ENCODE measurements at regions not wholly inside any gene's neighbourhood (a gene's known extent, or its start where the extent isn't known, plus 50 kb on each side); places are given as distances from the start of the nearest gene placed in this dataset.

DNA sequence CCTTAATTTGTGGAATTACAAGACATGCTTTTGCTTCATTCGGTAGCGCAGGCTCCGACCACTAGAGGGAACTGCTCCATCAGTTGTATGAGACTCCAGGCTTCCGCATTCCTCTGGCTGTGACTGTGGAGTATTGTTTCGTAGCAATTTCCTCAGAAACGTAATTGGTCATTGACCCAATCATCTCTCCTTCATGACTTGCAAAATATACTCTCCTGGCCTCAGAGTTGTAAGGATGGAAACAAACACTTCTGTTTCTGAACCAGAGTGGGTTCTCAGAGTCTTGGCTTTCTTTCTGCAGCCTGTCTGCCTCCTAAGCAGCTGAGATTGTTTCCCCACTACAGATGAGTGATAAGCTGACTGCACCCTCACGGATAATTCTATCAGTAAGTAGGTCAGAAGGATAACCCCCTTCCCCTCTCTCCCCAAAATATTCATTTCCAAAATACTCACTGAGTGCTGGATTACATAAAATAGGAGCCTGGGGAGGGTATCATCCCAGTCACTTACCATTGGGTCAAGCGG lies 146.8 kb upstream of the ZC3H12C start:
- Histone ChIP-seq H3K36me3 (ENCODE audit: control insufficient read depth in 2 of 2, extremely low read depth in 1 of 2, insufficient read depth in 2 of 2, low read length in 2 of 2) (no peaks in the 10 kb centered on the region), H3K4me1 (ENCODE audit: control insufficient read depth, extremely low read depth, insufficient read depth, low read length) (peaks cover 4% of the 10 kb centered on the region), H3K27me3 (ENCODE audit: control insufficient read depth, extremely low read depth, insufficient read depth, low read length) (no peaks in the 10 kb centered on the region), H4K20me1 (ENCODE audit: control insufficient read depth, extremely low read depth, insufficient read depth, low read length) (no peaks in the 10 kb centered on the region), H3K9me3 (ENCODE audit: control insufficient read depth, low read depth, low read length) (no peaks in the 10 kb centered on the region), H3K4me2 (ENCODE audit: control insufficient read depth, extremely low read depth, insufficient read depth, low read depth, low read length) (peak overlapping the region; percentile 64), H2AFZ (ENCODE audit: control insufficient read depth, low read length) (peak overlapping the region; percentile 78), H3K4me3 (ENCODE audit: control insufficient read depth in 2 of 3, extremely low read depth in 1 of 3, insufficient read depth in 2 of 3, low read depth in 1 of 3, low read length in 3 of 3) (peak overlapping the region in 1 of 3 experiments; percentile 41), H3K9ac (ENCODE audit: control insufficient read depth, extremely low read depth, insufficient read depth, low read length) (peak overlapping the region; percentile 59), H3K27ac (ENCODE audit: control insufficient read depth, insufficient read depth, low read length) (peak overlapping the region; percentile 87), H3K9me1 (ENCODE audit: control insufficient read depth, extremely low read depth, insufficient read depth, low read length) (no peaks in the 10 kb centered on the region), H3K79me2 (ENCODE audit: control insufficient read depth, insufficient read depth, low read length) (no peaks in the 10 kb centered on the region)
- DNase-seq (ENCODE audit: low read depth, low spot score) (peak; percentile 38), FAIRE-seq (peak; percentile 97)
- dilution Hi-C loops (cut with MboI; ENCODE audit: extremely low pct_ligation_motif_present, low sequenced_read_pairs) = no loop called here
- TF ChIP-seq EZH2 (IDR thresholded peaks at IDR 0.05; ENCODE audit: low read length) = no peak
- TF ChIP-seq, protein P1, sequence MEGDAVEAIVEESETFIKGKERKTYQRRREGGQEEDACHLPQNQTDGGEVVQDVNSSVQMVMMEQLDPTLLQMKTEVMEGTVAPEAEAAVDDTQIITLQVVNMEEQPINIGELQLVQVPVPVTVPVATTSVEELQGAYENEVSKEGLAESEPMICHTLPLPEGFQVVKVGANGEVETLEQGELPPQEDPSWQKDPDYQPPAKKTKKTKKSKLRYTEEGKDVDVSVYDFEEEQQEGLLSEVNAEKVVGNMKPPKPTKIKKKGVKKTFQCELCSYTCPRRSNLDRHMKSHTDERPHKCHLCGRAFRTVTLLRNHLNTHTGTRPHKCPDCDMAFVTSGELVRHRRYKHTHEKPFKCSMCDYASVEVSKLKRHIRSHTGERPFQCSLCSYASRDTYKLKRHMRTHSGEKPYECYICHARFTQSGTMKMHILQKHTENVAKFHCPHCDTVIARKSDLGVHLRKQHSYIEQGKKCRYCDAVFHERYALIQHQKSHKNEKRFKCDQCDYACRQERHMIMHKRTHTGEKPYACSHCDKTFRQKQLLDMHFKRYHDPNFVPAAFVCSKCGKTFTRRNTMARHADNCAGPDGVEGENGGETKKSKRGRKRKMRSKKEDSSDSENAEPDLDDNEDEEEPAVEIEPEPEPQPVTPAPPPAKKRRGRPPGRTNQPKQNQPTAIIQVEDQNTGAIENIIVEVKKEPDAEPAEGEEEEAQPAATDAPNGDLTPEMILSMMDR (optimal IDR thresholded peaks at IDR 0.05 in 1 of 3, IDR thresholded peaks at IDR 0.05 in 1 of 3, conservative IDR thresholded peaks at IDR 0.05 in 1 of 3; ENCODE audit: extremely low read depth in 1 of 3, insufficient read depth in 2 of 3, low read length in 3 of 3) = peak; percentile 88 to 99 (median 92)

DNA sequence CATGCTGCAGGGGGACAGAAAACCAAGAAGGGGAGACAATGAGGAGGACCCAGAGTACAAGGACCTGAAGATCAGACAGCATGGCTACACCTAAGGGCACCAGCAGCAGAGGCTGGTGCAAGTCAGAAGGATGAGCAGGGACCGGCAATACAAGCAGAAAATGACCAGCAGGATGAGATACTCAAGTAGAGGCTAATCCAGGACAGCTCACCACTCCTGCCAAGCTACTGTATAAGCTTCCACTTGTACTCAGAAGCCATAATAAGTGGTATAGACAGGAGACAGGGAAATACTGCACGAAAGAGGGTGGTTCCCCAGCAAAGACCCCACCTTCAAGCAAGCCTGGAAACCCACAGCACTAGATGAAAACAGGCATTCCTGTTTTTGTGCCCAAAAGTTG lies 138.7 kb upstream of the ZC3H12C start:
- no peaks in the 10 kb centered on the region for H3K79me2 ChIP-seq (ENCODE audit: control insufficient read depth, insufficient read depth, low read length)
- H3K27me3 ChIP-seq (ENCODE audit: control insufficient read depth, extremely low read depth, insufficient read depth, low read length) = no peaks in the 10 kb centered on the region
- H2AFZ ChIP-seq (ENCODE audit: control insufficient read depth, low read length) = no peak overlapping the region
- H3K9ac ChIP-seq (ENCODE audit: control insufficient read depth, extremely low read depth, insufficient read depth, low read length) = no peak overlapping the region
- H3K4me2 ChIP-seq (ENCODE audit: control insufficient read depth, extremely low read depth, insufficient read depth, low read depth, low read length) = no peak overlapping the region
- DNase-seq (ENCODE audit: low read depth, low spot score) (no peak), FAIRE-seq (no peak)
- no peaks in the 10 kb centered on the region for H3K4me1 ChIP-seq (ENCODE audit: control insufficient read depth, extremely low read depth, insufficient read depth, low read length)
- H3K36me3 ChIP-seq (ENCODE audit: control insufficient read depth in 2 of 2, extremely low read depth in 1 of 2, insufficient read depth in 2 of 2, low read length in 2 of 2) = no peaks in the 10 kb centered on the region
- H3K9me1 ChIP-seq (ENCODE audit: control insufficient read depth, extremely low read depth, insufficient read depth, low read length) = no peaks in the 10 kb centered on the region
- H3K4me3 ChIP-seq (ENCODE audit: control insufficient read depth in 2 of 3, extremely low read depth in 1 of 3, insufficient read depth in 2 of 3, low read depth in 1 of 3, low read length in 3 of 3) = no peak overlapping the region
- no peaks in the 10 kb centered on the region for H4K20me1 ChIP-seq (ENCODE audit: control insufficient read depth, extremely low read depth, insufficient read depth, low read length)
- dilution Hi-C loops (cut with MboI; ENCODE audit: extremely low pct_ligation_motif_present, low sequenced_read_pairs) = no loop called here
- TF ChIP-seq EZH2 (IDR thresholded peaks at IDR 0.05; ENCODE audit: low read length) = no peak
- TF ChIP-seq, protein P1 (optimal IDR thresholded peaks at IDR 0.05 in 1 of 3, IDR thresholded peaks at IDR 0.05 in 1 of 3, conservative IDR thresholded peaks at IDR 0.05 in 1 of 3; ENCODE audit: extremely low read depth in 1 of 3, insufficient read depth in 2 of 3, low read length in 3 of 3) = no peak
- H3K9me3 ChIP-seq (ENCODE audit: control insufficient read depth, low read depth, low read length) = no peaks in the 10 kb centered on the region
- H3K27ac ChIP-seq (ENCODE audit: control insufficient read depth, insufficient read depth, low read length) = no peak overlapping the region
